ENCODE measurements at regions not wholly inside any gene's neighbourhood (a gene's known extent, or its start where the extent isn't known, plus 50 kb on each side); places are given as distances from the start of the nearest gene placed in this dataset.

DNA sequence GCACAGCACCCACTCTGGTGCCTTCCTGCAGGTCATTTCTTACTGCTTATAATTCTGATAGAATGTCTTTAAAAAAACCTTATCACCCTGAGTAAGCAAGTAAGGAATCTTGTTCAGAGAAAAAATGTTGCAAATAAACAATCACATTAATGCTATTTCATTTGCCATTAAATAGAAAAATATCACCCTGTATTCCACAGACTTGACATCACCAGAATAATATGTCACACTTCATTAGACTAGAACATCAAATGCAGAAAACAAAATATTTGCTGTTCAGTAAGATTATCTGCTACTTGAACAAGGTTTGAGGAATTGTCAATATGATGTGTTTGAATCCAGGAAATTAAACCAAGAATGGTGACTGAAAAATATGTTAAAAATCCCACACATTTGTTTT is 236.6 kb upstream of the MMADHC start:
- no peak for TF ChIP-seq CTCF (conservative IDR thresholded peaks at IDR 0.05; ENCODE audit: low read depth, low read length)
- H3K4me3 ChIP-seq (ENCODE audit: low read depth, low read length) = no peak overlapping the region
- no peak for DNase-seq (ENCODE audit: low read depth)

DNA sequence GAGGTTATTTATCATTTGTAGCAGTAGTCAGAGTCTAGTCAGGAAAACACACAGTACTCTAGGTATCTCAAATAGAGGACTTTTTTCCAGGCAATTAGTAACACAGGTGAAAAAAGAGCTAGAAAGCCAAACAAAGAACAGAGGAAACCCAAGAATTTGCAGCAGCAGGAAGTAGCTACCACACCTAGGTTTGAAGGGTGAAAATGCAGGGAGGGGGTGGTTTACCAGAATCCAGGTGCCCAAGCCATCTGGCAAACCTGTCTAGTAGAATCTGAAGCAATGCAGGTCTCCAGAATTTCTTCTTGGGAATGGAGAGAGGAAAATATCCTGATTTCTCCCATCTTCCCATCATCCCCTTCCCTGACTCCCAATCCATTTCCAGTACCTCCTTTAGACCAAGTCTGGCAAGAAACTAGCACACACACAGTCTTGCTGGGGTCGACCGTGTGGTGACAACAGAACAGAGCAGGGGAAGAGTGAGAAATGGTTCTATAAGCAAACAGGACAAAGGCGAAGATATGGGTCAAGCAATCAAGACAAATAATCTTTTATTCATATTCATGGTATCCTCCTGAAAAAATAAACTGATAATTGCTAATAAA is 231.9 kb upstream of the MMADHC start:
- H3K4me3 ChIP-seq (ENCODE audit: low read depth, low read length) = no peak overlapping the region
- DNase-seq (ENCODE audit: low read depth) = no peak
- no peak for TF ChIP-seq CTCF (conservative IDR thresholded peaks at IDR 0.05; ENCODE audit: low read depth, low read length)

GRCh38 chr2:149816756-149817551 is 229.4 kb upstream of the MMADHC start:
- DNase-seq (ENCODE audit: low read depth) = no peak
- no peak for TF ChIP-seq CTCF (conservative IDR thresholded peaks at IDR 0.05; ENCODE audit: low read depth, low read length)
- no peak overlapping the region for H3K4me3 ChIP-seq (ENCODE audit: low read depth, low read length)

GRCh38 chr2:149815941-149816340 is 228.4 kb upstream of the MMADHC start:
- TF ChIP-seq CTCF (conservative IDR thresholded peaks at IDR 0.05; ENCODE audit: low read depth, low read length) = no peak
- H3K4me3 ChIP-seq (ENCODE audit: low read depth, low read length) = no peak overlapping the region
- no peak for DNase-seq (ENCODE audit: low read depth)

GRCh38 chr2:149814901-149815300 is 227.3 kb upstream of the MMADHC start:
- no peak for DNase-seq (ENCODE audit: low read depth)

DNA sequence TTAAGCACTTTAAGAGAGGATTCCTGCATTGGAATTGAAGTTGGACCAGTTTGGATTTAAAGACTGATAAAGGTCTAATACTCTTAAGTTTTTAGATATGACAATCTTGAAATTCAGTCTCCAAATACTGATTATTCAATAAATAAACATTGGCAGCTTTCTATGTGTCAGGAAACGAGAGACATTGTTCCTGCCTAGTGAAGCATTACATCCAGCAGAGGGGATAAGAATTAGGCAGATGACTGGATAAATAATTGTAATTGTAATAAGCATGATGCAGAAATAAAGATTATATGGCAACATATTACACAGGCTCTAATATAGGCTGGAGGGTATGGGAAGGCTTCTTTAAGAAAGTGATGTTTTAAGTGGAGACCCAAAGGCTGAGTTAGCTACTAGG is 226.5 kb upstream of the MMADHC start:
- DNase-seq (ENCODE audit: low read depth) = no peak

More at GRCh38 chr2:149814901-149815300, 227.3 kb upstream of the MMADHC start:
- no peak for TF ChIP-seq CTCF (conservative IDR thresholded peaks at IDR 0.05; ENCODE audit: low read depth, low read length)
- H3K4me3 ChIP-seq (ENCODE audit: low read depth, low read length) = no peak overlapping the region

More for the DNA sequence above, 226.5 kb upstream of the MMADHC start:
- no peak overlapping the region for H3K4me3 ChIP-seq (ENCODE audit: low read depth, low read length)
- no peak for TF ChIP-seq CTCF (conservative IDR thresholded peaks at IDR 0.05; ENCODE audit: low read depth, low read length)
